Stimulated activated naive B cell treated with anti-CD40 and anti-IgM and Interleukin-4, amounts not matched to agents 10 μg/mL and 1 μg/mL and 100 μg/mL, for 72 hours (primary cell): ENCODE measurements at regions not wholly inside any gene's neighbourhood (a gene's known extent, or its start where the extent isn't known, plus 50 kb on each side); places are given as distances from the start of the nearest gene placed in this dataset.

Experiments used
- ATAC-seq, 2 donors: fragments of 150-1000 bp; cut with Tn5 transposase; replicated peaks; 2 replicates each; pipeline ENCODE4 v1.10.0; 2021; ENCODE audit warnings: moderate library complexity in 1 of 2
- DNase-seq: peaks from one replicate; pipeline ENCODE4 v3.0.0; 2021
- H3K27ac Mint-ChIP-seq: one replicate; pipeline ENCODE4 v1.8.0; 2022; ENCODE audit warnings: mild to moderate bottlenecking, mixed read lengths
- H3K27me3 Mint-ChIP-seq, 2 donors: one replicate each; pipeline ENCODE4 v1.8.0; 2022; ENCODE audit warnings: mixed read lengths in 2 of 2
- H3K36me3 Mint-ChIP-seq, 2 donors: one replicate each; pipeline ENCODE4 v1.8.0; 2022; ENCODE audit warnings: mixed read lengths in 2 of 2, mild to moderate bottlenecking in 1 of 2
- H3K4me1 Mint-ChIP-seq, 2 donors: one replicate each; pipeline ENCODE4 v1.8.0; 2022; ENCODE audit warnings: mixed read lengths in 2 of 2, mild to moderate bottlenecking in 1 of 2
- H3K4me3 Mint-ChIP-seq, 2 donors: one replicate each; pipeline ENCODE4 v1.8.0; 2022; ENCODE audit warnings: mild to moderate bottlenecking in 2 of 2, mixed read lengths in 2 of 2, moderate library complexity in 1 of 2
- H3K9me3 Mint-ChIP-seq, 2 donors: one replicate each; pipeline ENCODE4 v1.8.0; 2022; ENCODE audit warnings: mixed read lengths in 2 of 2, mild to moderate bottlenecking in 1 of 2

DNA sequence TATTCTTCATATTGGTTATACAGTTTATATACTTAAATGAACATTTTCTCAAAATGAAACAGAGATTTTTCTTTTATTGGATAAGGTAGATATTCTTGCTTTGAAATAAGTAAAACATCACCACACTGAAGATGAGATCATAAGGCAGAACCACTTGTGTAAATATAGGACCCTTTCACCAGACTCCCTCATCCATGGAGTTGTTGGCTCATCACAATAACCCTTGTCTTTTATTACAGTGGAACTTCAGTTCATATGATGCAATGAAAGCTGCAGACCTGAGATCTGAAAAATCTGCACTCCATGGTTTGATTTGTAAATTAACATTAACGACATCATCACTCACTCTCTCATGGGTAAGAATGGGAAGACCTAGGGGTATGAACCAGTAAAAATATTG is 51.9 kb upstream of the DBX2 start:
- Mint-ChIP-seq H3K27me3 (peaks cover 5 to 9% of the 10 kb centered on the region in 2 donors), H3K9me3 (no peaks in the 10 kb centered on the region)
- no peak for ATAC-seq

DNA sequence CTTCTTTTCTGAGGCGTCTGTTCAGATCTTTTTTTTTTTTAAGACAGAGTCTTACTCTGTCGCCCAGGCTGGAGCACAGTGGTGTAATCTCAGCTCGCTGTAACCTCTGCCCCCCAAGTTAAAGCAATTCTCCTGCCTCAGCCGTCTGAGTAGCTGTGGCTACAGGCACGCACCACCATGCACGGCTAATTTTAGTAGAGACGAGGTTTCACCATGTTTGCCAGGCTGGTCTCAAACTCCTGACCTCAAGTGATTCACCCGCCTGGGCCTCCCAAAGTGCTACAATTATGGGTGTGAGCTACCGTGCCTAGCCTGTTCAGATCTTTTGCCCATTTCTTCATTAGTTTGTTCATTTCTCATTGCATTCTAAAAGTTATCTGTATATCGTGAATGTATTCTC is 55.1 kb upstream of the DBX2 start:
- Mint-ChIP-seq H3K27me3 (peaks cover 0 to 5% of the 10 kb centered on the region in 2 donors), H3K4me3 (no peak overlapping the region), H3K4me1 (peaks cover 0 to 2% of the 10 kb centered on the region in 2 donors), H3K9me3 (no peaks in the 10 kb centered on the region), H3K27ac (no peak overlapping the region), H3K36me3 (no peaks in the 10 kb centered on the region)
- no peak for DNase-seq
- no peak for ATAC-seq

More for the DNA sequence above, 51.9 kb upstream of the DBX2 start:
- Mint-ChIP-seq H3K4me1 (peaks cover 0 to 2% of the 10 kb centered on the region in 2 donors), H3K4me3 (no peak overlapping the region), H3K36me3 (no peaks in the 10 kb centered on the region), H3K27ac (no peak overlapping the region)
- DNase-seq, result no peak

DNA sequence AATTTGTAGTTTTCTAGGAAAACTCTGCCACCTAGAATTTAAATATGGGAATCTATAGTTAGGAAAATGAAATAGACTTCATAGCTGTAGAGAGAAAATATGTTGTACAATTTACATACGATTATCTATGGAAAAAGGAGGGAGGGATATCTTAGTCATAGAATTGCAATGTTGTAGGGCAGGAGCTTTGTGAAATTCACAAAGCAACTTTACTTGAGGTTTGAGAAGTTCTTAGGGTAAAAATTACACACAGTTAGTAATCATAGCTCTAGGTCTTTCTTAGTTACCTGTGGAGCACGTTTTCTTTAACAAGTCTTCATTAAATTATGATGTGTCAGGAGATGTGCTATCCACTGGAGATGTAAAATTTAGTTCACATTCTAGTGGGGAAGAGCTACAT is 61.4 kb upstream of the DBX2 start:
- Mint-ChIP-seq H3K4me1 (no peaks in the 10 kb centered on the region), H3K27ac (no peak overlapping the region), H3K4me3 (no peak overlapping the region), H3K9me3 (peaks cover 0 to 2% of the 10 kb centered on the region in 2 donors), H3K27me3 (peaks cover 5 to 9% of the 10 kb centered on the region in 2 donors), H3K36me3 (no peaks in the 10 kb centered on the region)
- DNase-seq, result no peak
- no peak for ATAC-seq

DNA sequence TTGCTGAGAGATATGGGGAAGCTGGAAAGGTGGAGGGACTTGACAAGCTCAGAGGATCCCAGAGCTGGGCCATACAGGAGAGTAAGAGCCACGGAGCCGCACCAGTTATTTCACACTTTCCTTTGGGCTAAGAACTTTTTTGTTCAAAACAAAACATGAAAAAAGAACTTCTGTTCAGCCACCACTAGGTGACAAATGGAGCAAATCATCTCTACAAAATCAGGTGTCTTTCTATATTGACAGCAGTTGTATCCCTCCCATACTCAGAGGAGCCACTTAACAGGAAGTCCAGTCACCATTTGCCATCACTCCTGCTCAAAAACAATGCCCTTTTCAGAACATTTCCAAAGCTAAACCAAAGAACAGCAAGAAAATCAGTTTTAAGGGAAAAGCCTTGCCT is 70.3 kb upstream of the DBX2 start:
- ATAC-seq (peak in 1 of 2 donors; percentile 27), DNase-seq (no peak)
- no peak overlapping the region for H3K27ac Mint-ChIP-seq
- H3K27me3 Mint-ChIP-seq, result no peaks in the 10 kb centered on the region
- H3K36me3 Mint-ChIP-seq, result no peaks in the 10 kb centered on the region
- peaks cover 0 to 2% of the 10 kb centered on the region in 2 donors for H3K9me3 Mint-ChIP-seq
- no peak overlapping the region for H3K4me3 Mint-ChIP-seq
- H3K4me1 Mint-ChIP-seq, result no peaks in the 10 kb centered on the region

DNA sequence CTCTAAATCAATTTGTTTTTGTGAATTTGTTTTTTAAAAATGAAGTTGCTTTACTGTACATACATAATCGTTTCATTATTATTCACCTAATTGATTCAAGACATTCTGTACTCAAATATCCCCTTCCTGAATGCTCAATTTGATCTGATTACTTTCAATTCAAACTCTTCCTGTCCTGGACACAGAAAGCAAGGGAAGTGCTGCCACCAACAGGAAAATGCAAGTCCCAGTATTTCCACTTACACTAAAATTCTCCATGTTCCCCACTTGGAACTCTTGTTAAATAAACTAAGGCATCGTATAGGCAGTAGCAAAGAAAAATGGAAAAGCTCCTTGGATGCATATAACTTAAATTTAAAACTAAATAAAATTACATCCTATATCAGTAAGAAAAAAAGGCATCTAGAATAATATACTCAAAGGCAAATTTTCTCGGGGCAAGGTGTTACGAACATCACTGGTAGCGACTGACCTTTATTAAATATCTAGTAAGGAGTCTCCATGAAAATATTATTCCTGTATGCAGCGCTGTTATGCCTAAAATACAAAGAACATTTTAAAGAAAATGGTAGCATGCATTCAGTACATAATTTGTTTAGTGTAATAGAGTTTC is 72.0 kb upstream of the DBX2 start:
- Mint-ChIP-seq H3K4me3 (no peak overlapping the region), H3K27ac (no peak overlapping the region), H3K4me1 (no peaks in the 10 kb centered on the region), H3K36me3 (no peaks in the 10 kb centered on the region), H3K9me3 (no peaks in the 10 kb centered on the region), H3K27me3 (peaks cover 1% of the 10 kb centered on the region in 2 donors)
- DNase-seq, result no peak
- no peak for ATAC-seq

DNA sequence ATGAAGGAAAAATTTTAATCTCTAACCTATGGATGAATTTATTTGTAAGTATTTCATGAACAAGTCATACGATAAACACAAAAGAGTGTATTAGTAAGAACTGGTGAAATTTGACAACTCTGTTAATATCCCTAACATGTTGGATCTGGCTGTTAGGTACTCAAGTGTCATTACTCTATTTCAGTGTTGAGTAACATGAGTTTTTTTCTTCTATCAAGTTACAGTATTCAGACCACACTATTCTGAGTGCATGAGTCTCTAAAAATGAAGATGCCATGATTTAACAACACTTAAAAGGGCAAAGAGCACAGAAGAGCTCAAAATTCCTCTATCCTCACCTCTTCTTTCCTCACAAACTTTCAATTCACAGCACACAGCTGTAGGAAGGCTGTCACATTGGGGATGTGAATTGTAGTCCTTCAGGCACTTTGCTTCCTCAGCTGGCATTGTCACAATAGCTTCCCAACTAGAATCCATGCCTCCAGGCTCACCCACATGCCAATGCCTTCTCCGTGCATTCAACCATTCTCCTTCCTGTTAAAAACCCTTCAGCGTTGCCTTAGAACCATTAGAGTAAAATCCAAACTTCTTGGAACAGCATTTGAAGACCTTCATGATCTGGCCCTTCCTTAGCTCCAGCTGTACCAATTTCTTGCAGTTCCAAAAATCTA is 73.7 kb upstream of the DBX2 start:
- no peaks in the 10 kb centered on the region for H3K36me3 Mint-ChIP-seq
- no peak overlapping the region for H3K27ac Mint-ChIP-seq

DNA sequence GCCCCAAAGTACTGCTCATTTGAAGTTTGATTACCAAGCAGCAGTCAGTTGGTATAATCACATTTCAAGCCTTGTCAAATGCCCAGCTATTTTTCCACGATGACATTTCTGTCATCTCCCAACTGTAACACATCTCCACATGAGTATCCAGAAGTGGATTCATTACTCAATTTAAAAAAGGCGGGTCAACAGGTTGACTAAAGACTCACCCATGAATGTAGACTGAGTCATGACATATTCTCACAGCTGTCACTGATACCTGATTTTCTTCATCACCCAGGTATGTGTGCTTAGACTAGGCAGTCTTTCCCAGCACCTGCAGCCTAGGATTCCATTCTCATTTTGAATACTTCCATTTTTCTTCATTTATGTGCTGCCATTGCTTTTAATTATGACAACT is 75.1 kb upstream of the DBX2 start:
- no peaks in the 10 kb centered on the region for H3K4me1 Mint-ChIP-seq
- H3K4me3 Mint-ChIP-seq, result no peak overlapping the region
- DNase-seq, result no peak
- H3K9me3 Mint-ChIP-seq, result no peaks in the 10 kb centered on the region
- no peak overlapping the region for H3K27ac Mint-ChIP-seq
- H3K27me3 Mint-ChIP-seq, result peaks cover 5 to 6% of the 10 kb centered on the region in 2 donors
- no peak for ATAC-seq
- no peaks in the 10 kb centered on the region for H3K36me3 Mint-ChIP-seq

More for the DNA sequence above, 73.7 kb upstream of the DBX2 start:
- Mint-ChIP-seq H3K4me1 (no peaks in the 10 kb centered on the region), H3K4me3 (no peak overlapping the region), H3K27me3 (peaks cover 5 to 6% of the 10 kb centered on the region in 2 donors), H3K9me3 (no peaks in the 10 kb centered on the region)
- ATAC-seq (no peak), DNase-seq (no peak)

DNA sequence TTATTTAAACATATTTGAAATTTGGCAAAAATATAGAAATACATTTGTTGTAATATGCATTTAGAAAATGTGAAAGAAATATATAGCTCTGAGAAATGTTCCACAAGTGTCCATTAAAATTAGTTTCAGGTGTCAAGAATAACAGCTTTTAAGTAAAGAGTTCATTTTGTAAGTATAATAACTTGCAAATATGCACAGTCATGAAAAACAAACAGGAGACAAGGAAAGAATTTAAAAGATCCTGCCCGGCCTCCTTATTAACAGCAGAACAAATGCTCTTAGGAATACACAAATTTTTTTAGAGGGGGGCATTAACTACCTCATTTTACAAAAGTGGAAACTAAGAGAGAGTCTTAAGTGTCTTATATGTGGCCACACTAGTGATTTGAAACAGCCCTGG is 77.7 kb upstream of the DBX2 start:
- Mint-ChIP-seq H3K9me3 (no peaks in the 10 kb centered on the region), H3K36me3 (no peaks in the 10 kb centered on the region), H3K27me3 (peaks cover 12 to 16% of the 10 kb centered on the region in 2 donors), H3K4me1 (no peaks in the 10 kb centered on the region), H3K4me3 (no peak overlapping the region), H3K27ac (no peak overlapping the region)
- no peak for ATAC-seq
- DNase-seq, result no peak

DNA sequence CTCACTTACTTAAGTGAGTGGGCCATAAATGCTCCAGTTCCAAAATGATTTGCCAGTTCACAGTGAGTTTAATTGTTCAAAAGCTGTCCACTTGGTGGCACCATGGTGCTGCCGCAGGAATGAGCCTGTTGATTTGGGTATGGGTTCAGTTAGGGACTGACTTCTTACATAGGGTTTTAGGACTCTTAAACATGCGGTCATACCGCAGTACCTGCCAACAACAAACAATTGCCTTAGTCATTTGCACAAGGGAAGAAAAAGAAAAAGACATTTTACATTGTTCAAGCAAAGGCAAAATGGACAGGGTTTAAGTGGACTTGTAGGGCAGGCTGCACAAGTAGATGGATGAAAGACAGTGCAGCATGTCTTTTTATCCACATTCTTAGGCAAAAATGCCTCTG is 80.0 kb upstream of the DBX2 start:
- no peaks in the 10 kb centered on the region for H3K36me3 Mint-ChIP-seq
- H3K4me1 Mint-ChIP-seq, result no peaks in the 10 kb centered on the region
- DNase-seq (peak; percentile 5), ATAC-seq (peak; percentile 78 to 82)
- no peaks in the 10 kb centered on the region for H3K9me3 Mint-ChIP-seq
- H3K27me3 Mint-ChIP-seq, result peaks cover 18 to 21% of the 10 kb centered on the region in 2 donors
- no peak overlapping the region for H3K27ac Mint-ChIP-seq
- H3K4me3 Mint-ChIP-seq, result no peak overlapping the region

DNA sequence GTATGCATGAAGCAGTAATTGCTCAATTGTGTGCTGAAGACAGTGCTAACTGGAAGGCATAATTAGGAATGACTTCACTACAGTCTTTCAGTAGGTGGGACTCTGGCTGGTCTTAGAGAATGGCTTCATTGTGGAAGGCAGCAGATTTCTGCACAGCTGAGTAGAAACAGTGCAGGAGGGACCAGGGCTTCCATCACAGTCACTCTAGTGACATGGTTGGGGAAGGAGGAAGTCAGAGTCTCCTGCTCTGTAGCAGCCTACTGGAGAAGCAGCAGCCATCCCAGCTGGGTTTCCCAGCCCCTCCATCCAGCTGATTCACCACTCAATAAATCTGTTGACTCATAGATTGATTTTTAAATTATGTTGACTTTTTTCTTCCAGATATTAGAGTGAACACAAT is 80.6 kb upstream of the DBX2 start:
- Mint-ChIP-seq H3K36me3 (no peaks in the 10 kb centered on the region), H3K9me3 (no peaks in the 10 kb centered on the region), H3K27me3 (peaks cover 18 to 21% of the 10 kb centered on the region in 2 donors), H3K4me1 (no peaks in the 10 kb centered on the region), H3K27ac (no peak overlapping the region), H3K4me3 (no peak overlapping the region)
- ATAC-seq, result no peak
- no peak for DNase-seq

DNA sequence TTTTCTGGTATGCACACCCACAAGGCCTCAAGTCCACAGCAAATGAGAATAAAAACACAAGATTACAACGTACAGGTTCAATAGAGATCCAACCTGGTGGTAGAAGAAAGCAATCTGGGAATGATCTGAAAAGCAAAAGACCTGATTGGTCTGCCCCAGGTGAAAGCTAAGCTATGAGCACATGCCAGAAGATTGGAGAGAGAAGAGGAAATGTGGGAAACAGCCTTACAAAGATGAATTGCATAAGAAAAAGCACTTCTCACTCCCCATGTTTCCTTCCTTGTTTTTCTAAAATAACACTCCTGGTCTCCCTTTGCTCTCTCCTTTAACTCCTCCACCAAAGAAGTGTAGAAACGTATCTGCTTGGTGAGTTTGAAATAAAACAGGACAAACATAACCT is 77.3 kb upstream of the ANO6 start:
- no peak overlapping the region for H3K27ac Mint-ChIP-seq
- peaks cover 0 to 4% of the 10 kb centered on the region in 2 donors for H3K9me3 Mint-ChIP-seq
- DNase-seq (no peak), ATAC-seq (no peak)
- H3K27me3 Mint-ChIP-seq, result peaks cover 2 to 13% of the 10 kb centered on the region in 2 donors
- no peaks in the 10 kb centered on the region for H3K4me1 Mint-ChIP-seq
- no peak overlapping the region for H3K4me3 Mint-ChIP-seq
- H3K36me3 Mint-ChIP-seq, result no peaks in the 10 kb centered on the region

DNA sequence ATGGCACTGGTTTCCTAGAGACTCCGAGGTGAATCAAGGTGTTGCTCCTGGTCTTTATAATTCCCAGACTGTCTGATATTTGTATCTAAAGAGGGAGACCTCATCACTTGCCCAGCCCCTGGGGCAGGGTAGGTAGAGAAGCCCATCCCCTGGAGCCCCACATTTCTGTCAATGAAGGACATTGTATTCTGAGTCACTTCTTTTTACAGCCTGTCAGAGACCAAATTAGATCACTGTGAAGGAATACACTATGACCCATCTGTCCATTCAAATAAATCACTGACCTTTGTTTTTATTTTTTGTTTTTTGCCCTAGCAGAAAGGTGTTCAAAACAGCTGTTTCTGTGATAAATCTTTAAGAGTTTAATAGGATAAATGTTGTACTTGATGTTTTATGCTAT is 67.9 kb upstream of the ANO6 start:
- Mint-ChIP-seq H3K27ac (no peak overlapping the region), H3K27me3 (peaks cover 7 to 10% of the 10 kb centered on the region in 2 donors), H3K36me3 (peaks cover 2 to 6% of the 10 kb centered on the region in 2 donors), H3K4me1 (no peaks in the 10 kb centered on the region), H3K9me3 (peaks cover 26 to 28% of the 10 kb centered on the region in 2 donors), H3K4me3 (no peak overlapping the region)
- DNase-seq, result no peak
- no peak for ATAC-seq

DNA sequence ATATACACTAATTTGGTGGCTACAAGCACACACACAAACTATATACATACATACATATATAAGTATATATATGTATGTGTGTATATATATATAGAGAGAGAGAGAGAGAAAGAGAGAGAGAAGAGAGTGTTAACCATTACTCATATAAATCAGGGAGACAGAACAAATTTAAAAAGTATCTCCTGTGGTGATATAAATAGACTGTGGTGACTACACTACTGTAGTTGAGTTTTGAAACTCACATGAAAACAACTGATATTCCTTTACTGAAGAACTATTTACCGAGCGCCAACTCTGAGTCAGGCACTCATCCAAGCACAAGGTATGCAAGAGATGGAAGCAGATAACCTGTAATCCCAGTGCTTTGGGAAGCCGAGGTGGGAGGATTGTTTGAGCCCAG is 67.3 kb upstream of the ANO6 start:
- Mint-ChIP-seq H3K9me3 (peaks cover 26 to 28% of the 10 kb centered on the region in 2 donors), H3K27ac (no peak overlapping the region), H3K27me3 (peaks cover 7 to 10% of the 10 kb centered on the region in 2 donors), H3K4me1 (no peaks in the 10 kb centered on the region), H3K36me3 (peaks cover 2 to 6% of the 10 kb centered on the region in 2 donors), H3K4me3 (no peak overlapping the region)
- DNase-seq (no peak), ATAC-seq (no peak)

DNA sequence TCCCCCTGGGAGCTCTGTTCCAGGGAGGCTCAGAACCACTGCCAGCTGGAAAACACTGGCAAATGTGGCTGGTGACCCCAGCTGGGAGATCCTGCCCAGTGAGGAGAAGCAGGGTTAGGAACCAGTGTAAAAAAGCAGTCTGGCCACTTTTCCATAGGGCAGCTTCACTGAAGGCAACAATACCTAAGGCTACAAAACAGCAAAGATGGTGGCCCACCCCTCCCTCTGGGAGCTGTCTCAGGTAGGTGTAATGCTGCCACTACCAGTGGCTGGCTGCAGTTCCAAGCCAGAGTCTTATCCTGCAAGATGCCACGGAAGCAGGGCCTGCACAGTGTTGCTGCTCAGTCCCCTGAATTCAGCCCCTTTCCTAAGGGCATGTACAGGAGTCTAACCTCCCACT is 50.6 kb upstream of the ANO6 start:
- H3K4me1 Mint-ChIP-seq, result no peaks in the 10 kb centered on the region
- no peak for ATAC-seq
- H3K27me3 Mint-ChIP-seq, result peaks cover 21 to 37% of the 10 kb centered on the region in 2 donors

DNA sequence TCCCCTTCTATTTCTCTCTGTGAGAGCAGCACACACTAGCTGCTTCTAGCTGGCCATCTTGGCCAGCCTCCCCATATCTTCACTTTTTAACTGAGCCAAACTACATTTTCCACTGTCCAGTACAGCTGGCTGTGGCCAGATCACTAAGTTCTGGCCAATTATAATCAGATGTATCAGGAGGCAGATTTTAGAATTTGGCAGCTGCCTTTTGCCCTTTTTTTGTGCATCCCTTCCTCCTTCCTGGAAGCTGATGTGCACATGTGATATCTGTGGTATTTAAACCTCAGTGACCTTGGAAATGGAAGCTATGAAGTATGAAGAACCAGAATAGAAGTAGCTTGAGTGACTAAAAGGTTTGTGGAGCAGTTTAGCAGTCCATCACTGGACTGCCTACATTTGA is 49.8 kb upstream of the ANO6 start:
- Mint-ChIP-seq H3K27me3 (peaks cover 21 to 33% of the 10 kb centered on the region in 2 donors), H3K4me1 (no peaks in the 10 kb centered on the region), H3K27ac (no peak overlapping the region), H3K9me3 (peaks cover 15 to 17% of the 10 kb centered on the region in 2 donors), H3K4me3 (no peak overlapping the region), H3K36me3 (peaks cover 3 to 8% of the 10 kb centered on the region in 2 donors)
- DNase-seq (no peak), ATAC-seq (no peak)

More for the DNA sequence above, 50.6 kb upstream of the ANO6 start:
- peaks cover 3 to 8% of the 10 kb centered on the region in 2 donors for H3K36me3 Mint-ChIP-seq
- peaks cover 19 to 21% of the 10 kb centered on the region in 2 donors for H3K9me3 Mint-ChIP-seq
- no peak for DNase-seq
- H3K27ac Mint-ChIP-seq, result no peak overlapping the region
- no peak overlapping the region for H3K4me3 Mint-ChIP-seq
